ENCODE measurements at regions not wholly inside any gene's neighbourhood (a gene's known extent, or its start where the extent isn't known, plus 50 kb on each side); places are given as distances from the start of the nearest gene placed in this dataset.

DNA sequence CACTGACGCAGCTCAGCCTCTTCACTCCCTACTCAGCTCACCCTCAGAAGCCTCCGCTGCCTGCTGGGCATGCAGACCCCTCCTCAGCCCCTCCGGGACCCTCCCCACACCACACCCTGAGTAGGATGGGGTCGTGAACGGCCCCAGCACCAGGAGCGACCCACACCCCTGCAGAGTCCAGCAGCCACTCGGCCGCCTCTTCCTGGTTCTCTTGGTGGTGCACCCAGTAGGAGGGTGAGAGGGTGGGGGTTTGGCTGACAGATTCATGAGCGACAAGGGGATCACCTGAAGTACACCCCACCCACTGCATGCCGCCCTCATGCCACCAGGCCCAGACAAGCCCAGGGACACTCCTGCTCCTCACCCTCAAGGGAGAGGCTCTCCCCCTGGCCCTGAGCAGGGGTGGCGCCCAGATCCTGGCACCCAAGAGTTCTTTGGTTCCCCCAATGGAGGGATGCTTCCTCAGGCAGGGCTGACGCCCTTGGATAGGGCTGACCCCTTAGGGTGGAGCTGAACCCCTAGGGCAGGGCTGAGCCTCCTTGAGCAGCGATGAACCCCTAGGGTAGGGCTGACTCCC, 76.6 kb upstream of the GPC1 start:
- no peak for DNase-seq (ENCODE audit: low spot score)

DNA sequence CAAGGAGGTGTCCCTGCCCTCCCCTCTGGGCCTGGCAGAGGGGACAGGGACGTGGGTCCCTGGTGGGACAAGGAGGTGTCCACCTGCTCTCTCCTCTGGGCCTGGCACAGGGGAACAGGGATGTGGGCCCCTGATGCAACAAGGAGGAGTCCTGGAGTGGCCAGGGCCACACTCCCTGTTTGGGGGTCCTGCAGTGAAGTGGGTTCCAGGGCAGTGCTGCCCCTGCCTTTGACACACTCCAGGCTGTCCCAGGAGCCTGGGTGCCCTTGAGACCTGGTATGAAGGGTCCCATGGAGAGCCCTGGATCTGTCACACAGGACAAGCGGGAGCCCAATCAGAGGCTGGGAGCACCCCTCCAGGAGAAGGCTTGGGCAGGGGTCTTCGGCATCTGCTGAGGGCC, 75.8 kb upstream of the GPC1 start:
- no peak for DNase-seq (ENCODE audit: low spot score)

DNA sequence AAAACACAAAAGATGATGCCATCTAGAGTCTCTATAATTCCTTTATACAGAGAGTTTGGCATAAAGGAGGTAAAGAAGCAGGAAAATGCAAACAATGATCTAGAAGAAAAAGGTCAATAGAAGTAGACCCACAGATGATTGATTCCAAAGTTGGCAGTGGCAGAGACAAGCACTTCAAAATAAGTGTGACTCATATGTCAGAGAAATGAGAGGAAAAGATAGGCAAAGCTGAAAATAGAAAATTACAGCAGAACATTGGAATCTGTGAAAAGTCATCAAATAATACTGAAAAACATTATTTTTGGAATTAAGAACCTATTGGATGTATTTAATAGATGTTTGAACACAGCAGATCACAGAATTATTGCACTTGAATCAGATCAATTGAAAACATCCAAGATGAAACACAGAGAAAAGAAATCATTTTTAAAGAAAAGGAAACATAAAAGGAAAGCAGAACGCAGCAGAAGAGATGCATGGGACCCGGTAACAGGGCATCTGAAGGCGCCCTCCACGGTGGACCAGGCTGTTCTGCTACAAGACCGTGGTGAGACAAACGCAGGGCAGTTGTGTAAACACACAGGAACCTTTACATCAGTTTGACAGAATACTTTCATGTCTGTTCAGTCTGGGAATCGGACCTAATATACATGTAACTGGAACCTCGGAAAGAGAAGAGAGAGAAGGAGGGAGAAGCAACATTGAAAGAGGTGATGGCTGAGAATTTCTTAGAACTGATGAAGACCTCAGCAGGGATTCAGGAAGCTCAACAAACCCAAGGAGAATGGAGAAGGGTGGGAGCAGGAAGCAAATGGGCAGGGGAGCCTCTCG, 74.6 kb upstream of the GPC1 start:
- no peak for DNase-seq (ENCODE audit: low spot score)

DNA sequence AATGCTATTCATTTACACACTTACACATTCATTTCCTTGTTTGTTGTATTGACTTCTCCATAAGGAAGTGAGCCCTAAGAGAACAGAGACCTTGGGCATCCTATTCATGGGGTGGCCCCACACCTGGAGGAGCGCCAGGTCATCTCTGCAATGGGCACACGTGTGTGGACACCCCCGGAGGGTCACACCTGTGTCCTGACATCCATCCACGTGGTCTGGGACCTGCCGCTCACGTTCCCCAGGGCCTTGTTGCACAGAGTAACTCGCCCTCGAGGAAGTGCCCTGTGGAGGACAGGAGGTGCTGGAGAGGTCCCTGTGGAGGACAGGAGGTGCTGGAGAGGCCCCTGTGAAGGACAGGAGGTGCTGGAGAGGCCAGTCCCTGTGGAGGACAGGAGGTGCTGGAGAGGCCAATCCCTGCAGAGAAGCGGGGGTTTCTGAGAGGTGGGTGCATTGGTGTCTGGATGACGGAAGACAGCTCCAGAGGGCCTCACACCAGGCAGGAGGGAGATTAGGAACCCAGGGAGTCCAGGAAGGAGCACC, 73.2 kb upstream of the GPC1 start:
- no peak for DNase-seq (ENCODE audit: low spot score)

DNA sequence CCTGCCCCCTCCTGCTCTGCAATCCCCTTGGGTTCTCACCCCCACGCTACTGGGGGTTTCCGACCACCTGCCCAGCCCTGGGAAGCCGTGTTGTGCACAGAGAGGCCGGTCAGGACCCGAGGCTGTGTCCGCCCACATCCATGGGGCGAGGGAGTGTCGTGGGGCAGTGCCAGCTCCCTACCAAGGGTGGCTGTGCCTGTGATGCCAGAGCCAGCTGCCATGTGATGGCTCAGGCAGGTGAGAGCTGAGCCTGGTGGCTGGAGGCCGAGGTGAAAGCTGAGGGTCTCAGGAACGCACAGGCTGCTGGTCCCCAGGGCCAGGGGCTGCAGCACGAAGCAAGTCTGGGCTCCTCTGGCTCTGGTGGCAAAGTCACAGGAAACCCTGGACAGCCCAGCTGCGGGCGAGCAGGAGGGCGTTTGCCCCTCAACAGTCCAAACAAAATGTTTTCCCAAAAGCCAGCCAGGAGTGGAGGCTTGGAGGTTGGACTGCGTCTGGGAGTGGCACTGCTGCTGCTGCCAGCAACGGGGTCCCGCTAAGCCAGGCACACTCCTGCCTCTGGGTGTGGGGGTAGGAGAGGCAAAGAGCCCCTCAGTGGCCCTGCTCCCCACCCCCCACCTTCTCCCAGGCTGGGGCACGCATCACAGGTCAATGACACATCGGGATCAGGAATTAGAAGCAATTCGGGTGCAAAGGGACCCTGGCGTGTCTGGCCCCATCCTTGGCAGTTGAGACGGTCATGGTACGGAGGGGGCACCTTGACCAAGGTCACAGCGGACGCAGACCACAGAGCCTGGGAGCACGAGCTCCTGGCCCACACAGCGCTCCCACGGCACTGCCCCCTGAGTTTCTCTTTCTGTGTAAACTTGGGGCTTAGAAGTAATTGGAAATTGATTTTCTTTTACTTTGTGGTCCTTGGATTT, 72.4 kb upstream of the GPC1 start:
- DNase-seq (ENCODE audit: low spot score) = no peak

DNA sequence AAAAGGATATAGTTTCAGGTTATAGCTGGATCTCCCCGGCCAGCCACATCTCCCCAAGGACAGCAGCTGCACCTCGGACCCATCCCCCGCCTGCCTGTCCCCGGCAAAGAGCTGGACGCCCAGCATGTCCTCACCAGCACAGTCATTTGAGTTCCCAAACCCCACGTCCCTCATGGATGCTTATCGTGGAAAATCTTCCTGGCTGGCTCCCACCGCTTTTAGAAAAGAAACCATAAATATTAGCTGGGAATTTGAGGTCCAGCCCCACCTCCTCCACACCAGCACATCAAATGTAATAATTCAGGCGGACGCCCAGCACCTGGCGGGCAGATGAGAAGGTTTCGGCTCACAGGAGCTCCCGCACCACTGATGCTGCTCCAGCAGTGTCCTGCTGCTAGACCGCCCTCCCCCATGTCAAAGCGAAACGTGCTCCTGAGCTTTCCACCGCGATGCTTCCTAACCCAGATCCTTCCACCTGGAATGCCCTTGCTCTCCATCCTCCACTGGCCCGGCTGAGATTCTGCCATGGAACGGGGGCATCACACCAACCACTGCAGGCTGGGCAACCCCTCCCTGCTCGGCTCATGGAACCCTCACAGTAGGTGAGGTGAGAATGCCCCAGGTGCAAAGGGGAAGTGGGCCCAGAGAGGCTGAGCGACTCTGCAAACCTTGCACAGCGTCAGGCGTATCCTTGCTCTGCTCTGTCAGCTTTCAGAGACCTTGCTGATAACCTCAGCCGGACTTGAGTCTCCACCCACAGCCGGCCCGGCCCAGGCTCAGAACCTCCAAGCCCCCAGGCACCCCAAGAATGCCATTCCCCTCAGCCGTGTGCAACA, 71.5 kb upstream of the GPC1 start:
- no peak for DNase-seq (ENCODE audit: low spot score)

DNA sequence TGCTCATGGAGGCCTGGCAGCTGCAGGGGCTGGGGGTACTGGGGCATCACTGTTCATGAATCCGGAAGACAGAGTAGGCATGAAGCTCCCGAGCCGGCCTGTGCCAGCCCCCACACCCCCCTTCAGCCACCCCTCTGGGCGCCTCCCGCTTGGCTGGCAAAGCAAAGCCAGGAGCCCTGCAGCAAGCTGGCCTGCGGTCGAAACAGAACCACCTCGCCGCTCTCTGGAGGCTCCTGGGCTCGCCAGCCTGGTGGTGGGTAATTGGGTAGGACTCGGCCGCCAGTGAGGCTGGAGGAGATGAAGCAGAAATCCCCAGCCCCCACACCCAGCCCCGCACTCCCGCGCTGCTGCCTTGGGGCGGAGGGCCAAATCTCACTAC, 70.9 kb upstream of the GPC1 start:
- DNase-seq (ENCODE audit: low spot score) = no peak

DNA sequence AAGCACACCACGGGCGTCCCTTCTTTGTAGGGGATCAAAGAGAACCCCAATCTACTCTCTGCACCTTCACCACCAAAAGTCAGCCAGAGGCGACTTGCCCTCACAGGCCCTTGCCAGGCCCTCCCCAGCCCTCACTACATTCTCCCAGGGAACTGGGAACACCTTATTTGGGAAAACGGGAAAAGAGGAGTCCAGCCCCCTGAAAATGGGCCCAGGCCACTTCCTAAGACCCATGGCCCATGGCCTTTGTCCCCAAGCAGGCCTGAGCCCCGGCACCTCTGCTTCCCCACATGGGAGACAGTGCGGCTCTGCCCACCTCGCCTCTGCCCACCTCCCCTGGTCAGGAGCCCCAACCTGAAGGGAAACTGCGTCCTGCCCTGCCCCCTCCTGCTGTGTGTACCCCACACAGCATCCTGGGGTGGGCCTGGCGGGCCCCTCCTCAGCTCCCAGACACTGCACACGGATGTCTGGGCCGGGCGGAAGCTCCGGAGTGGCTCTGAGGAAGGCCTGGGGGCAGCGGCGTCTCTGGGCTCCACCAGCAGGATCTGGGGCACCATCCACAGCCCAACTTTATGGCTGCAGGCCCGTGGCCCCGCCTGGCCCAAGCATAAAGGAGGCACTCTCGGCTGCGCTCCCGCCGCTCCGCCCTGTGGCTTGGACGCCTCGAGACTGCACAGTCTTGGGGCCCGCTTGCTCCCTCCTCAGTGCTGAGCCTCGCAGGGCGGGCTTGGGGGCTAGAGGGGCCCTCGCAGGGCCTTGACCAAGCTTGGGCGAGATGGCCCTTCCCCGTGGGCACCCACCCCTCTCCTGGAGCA, 70.3 kb upstream of the GPC1 start:
- DNase-seq (ENCODE audit: low spot score) = no peak

DNA sequence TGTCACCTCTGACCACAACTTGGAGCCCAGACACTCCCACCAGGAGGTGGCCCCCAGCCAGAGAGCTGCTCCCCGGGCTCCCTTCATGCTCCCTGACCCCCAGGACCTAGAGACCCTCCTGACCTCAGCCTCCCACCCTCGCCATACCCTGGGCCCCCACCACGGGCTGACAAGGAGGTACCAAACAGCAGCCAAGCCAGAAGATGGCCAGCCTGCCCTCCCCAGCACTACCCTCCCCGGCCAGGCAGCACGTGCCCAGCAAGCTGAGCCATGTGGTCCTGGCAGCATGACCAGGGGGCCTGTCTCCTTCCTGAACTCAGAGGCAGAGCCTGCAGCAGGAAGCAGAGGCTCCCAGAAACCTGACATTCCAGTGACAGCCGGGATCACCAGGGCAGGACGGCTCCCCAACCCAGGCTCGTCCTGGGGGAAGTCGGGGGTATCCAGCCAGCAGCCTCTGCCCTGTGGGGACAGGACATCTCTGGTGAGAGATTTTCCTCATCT, 69.4 kb upstream of the GPC1 start:
- DNase-seq (ENCODE audit: low spot score) = no peak

DNA sequence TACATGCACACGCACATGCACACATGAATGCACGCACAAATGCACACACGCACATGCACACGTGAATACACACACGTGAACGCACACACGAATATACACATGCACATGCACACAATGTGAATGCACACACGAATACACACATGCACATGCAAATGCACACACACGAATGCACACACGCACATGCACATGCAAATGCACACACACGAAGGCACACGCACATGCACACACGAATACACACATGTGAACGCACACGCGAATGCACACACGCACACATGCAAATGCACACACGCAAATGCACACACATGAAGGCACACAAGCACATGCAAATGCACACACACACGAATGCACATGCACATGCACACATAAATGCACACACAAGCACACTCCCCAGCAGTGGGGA, 68.6 kb upstream of the GPC1 start:
- no peak for DNase-seq (ENCODE audit: low spot score)

DNA sequence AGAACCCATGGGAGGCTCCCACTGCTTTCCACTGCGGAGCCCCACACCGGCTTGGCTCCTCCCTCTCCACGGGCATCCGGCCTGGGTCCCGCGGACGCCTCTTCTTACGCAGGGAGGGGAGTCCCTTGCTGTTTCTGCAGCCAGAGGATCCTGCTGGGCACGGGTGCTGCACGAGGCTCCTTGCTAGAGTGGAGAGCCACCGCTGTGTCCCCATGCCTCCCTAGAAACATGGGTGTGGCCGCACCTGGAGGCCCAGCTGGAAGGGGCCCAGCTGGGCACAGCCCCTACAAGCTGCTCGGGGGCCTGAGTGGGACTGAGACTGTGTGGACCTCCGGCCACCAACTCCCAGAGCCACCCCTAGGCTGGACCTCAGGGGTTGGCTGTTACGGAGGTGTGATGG, 67.7 kb upstream of the GPC1 start:
- DNase-seq (ENCODE audit: low spot score) = no peak

DNA sequence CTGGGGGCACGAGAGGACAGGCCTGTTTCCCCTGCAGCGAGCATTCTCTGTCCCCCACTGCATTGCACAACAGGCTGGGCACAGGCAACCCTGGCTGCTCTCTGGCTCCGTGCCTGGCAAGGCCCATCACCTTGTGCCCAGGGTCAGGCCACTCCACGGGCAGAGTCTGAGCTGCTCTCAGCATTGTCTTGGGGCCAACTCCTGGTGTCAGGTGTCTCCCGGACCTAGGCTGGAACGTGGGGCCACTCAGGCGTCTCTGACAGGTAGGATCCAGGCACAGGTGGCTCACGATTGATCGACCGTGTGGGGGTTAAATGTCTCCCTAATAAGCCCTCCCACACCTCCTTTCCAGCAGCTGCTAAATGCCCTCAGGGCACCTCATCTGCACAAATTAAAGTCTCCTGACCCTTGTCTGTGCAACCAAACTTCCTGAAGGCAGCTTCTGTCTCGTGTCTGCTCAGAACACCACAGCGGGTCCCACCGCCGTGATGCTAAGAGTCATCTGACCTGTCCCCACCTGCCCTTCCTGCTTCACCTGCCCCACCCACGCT, 66.6 kb upstream of the GPC1 start:
- DNase-seq (ENCODE audit: low spot score) = no peak

DNA sequence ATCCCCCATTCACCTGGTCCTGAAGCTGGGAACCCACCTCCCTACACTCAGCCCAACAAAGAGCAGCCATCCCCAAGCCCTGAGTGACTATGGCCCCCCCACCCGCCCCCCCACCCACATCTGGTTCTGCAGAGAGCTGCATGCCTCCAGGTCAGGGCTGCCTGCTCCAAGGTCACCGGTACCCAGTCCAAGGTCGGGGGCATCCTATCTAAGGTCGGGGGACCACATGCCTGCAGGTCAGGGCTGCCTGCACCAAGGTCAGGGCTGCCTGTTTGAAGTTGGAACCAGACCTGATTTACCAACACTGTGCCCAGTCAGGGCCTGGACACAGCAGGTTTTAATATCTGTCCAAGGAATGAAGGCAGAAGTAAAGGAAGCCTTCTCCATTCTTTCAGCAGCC, 66.1 kb upstream of the GPC1 start:
- DNase-seq (ENCODE audit: low spot score) = no peak

DNA sequence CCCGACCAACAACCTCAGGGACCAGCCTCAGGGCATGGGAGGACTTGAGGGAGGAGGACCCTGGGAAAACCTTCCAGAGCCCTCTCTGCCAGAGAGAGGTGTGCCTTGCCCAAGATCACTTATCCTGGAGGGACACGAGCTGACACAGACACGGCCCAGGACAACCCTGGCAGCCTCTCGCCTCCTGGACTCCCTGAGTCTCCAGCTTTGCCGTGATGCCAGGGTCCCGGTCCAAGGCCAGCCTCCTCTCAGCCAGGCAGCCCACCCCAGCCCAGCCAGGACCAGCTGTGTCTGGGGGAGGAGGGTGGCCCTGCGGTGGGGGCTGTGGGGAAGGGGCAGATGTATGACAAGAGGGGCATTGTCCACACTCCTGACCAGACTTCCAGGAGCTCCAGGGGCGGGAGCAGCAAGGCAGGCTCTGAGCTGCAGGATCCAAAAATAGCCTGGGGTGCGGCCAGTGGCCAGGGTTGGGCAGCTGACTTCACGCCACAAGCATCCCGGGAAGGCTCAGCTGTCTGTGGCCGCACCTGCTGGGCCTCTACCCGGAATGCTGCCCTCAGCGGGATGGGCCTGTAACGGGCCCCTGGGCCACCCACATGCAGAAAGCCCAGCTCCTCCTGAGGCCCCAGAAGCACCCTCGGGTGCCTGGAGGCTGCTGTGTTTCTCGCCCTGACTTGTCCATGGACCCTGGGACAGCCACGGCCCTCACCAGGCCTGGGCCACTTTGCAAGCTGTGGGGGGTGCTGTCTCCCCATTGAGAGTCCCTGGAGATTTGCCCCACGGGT, 65.5 kb upstream of the GPC1 start:
- DNase-seq (ENCODE audit: low spot score) = no peak

DNA sequence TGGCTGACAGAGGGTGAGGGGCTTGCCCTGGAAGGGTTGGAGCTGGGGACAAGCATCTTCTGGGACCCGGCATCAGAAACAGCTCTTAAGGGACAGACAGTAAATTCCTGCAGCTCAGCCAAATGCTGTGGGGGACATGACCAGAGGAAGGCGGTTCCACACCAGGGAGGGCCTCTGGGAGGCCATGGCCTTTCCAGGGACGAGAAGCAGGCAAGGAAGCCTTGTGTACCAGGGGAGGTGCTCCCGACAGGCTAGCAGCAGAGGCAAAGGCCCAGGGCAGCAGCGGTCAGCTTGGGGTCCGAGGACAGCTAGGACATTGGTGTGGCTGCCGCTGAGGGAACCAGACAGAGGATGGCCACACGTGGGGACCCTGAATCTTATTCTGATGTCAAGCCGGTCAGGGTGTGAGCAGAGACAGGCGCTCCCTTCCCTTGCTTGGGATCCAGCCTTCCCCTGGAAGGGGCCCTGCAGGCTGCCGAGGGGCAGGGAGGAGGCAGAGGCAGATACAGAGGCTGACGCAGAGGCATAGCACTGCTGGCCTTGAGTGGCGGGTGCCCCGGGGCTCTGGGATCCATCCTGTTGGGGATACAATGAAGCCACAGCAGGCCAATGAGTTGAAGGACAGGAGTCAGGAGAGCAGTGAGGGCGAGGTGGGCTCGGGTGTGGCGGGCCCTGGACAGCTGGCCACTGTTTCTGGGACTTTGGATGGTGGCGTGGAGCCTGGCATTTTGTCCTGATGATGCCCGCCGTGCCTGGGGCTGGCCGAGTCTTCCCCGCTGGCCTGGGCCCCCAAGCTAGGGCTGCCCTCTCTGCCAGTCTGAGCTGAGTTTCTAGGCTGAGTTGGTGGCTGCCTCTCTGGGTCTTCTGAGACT, 64.1 kb upstream of the GPC1 start:
- DNase-seq (ENCODE audit: low spot score) = no peak

DNA sequence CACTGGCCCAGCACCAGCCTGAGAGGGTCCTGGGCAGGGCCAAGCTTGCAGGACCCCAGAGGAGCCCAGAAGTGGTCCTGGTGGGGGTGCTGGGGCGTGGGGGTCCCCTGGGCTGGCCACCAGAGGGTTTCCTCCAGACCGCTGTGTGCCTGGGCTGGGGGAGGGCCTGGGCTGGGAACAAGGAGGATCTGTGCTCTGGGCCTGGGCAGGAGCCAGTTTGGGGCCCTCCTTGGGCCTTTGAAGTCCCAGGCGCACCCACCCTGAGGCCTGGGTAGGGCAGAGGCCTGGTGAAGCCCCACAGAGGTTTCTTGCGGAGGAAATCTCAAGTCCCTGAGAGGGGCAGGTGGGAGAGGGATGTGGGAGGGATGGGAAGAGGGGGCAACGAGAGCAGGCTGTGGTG, 63.4 kb upstream of the GPC1 start:
- no peak for DNase-seq (ENCODE audit: low spot score)

DNA sequence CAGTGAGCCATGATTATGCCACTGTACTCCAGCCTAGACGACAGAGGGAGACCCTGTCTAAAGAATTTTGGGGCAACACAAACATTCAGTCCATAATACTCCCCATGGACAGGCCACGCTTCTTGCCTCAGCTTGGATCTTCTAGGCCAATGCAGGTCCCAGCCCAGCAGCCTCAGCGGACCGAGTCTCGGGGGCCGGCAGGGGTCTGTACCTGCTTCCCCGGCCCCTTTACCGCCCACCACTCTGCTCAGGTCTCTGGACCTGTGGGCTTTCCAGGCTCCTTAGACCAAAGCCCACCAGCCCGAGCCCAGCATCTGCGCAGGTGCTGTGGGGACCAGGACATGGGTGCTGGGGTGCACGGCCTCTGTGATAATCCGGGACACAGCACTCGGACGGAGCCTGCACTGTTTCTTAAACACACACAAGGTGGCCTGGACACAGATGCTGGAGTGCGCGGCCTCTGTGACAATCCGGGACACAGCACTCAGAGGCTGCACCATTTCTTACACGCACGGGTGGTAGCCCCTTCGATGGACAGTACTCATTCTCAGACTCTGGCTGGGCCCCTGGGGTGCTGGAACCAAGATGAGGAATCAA, 62.1 kb upstream of the GPC1 start:
- no peak for DNase-seq (ENCODE audit: low spot score)
